ENCODE measurements at regions not wholly inside any gene's neighbourhood (a gene's known extent, or its start where the extent isn't known, plus 50 kb on each side); places are given as distances from the start of the nearest gene placed in this dataset.

GRCh38 chr4:184575306-184575705 lies 73.9 kb downstream of the CASP3 start:
- FAIRE-seq (no peak), DNase-seq (ENCODE audit: insufficient read length, low spot score) (no peak)
- TF ChIP-seq CTCF (IDR thresholded peaks at IDR 0.05; ENCODE audit: insufficient read depth, missing control alignments), result no peak

DNA sequence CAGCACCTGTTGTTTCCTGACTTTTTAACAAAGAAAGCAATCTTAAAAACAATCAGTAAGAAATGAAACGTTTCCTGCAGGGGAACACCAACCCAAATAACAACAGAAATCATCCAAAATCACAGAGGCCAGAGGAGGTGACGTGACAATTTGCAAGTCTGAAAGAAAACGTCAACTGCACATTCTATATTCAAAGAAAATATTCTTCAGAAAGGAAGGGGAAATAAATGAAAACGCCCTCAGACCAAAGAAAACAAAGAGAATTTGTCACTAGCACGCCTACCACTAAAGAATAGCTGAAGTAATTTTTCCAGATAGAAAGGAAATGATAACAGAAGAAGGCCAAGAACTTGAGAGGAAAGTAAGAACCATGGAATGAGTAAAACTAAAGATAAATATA lies 74.4 kb downstream of the CASP3 start:
- FAIRE-seq (no peak), DNase-seq (ENCODE audit: insufficient read length, low spot score) (no peak)
- no peak for TF ChIP-seq CTCF (IDR thresholded peaks at IDR 0.05; ENCODE audit: insufficient read depth, missing control alignments)

DNA sequence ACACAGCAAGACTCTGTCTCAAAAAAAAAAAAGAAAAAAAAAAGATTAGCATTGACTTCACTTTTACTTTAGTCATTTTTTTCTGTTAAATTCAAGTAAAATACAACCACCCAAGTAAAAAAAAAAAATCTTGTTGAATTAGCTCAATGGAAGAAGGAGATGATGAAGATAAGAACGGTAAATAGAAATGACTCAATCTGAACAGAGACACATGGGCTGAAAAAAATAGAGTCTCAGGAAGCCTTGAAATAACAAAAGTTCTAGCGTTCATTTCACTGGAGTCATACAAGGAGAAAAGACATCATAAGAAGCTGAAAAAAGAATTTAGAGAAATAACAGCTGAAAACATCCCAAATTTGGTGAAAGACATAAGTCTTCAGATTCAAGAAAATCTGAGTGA lies 75.5 kb downstream of the CASP3 start:
- no peak for DNase-seq (ENCODE audit: insufficient read length, low spot score)
- FAIRE-seq, result no peak
- no peak for TF ChIP-seq CTCF (IDR thresholded peaks at IDR 0.05; ENCODE audit: insufficient read depth, missing control alignments)

DNA sequence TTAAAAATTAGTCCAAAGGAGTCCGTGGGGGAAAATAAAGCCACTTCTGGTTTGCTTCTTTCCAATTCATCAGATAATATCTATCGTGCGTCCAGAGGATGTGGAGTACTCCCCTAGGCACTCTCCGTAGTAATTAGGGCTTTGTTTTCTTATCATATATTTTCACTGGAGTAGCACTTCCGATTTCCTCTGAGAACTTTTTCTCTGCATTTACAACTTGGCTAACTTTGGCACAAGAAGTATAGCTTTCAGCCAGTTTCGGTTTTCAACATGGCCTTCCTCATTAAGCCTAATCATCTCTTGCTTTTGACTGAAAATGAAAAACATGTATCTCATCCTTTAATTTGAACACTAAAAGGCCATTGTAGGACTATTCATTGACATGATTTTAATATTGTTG lies 80.5 kb downstream of the CASP3 start:
- FAIRE-seq (no peak), DNase-seq (ENCODE audit: insufficient read length, low spot score) (no peak)
- TF ChIP-seq CTCF (IDR thresholded peaks at IDR 0.05; ENCODE audit: insufficient read depth, missing control alignments), result no peak

GRCh38 chr4:184563621-184564020 lies 85.6 kb downstream of the CASP3 start:
- no peak for TF ChIP-seq CTCF (IDR thresholded peaks at IDR 0.05; ENCODE audit: insufficient read depth, missing control alignments)
- FAIRE-seq (no peak), DNase-seq (ENCODE audit: insufficient read length, low spot score) (no peak)

GRCh38 chr4:184558996-184559395 lies 84.6 kb upstream of the IRF2 start:
- no peak for TF ChIP-seq CTCF (IDR thresholded peaks at IDR 0.05; ENCODE audit: insufficient read depth, missing control alignments)
- FAIRE-seq (no peak), DNase-seq (ENCODE audit: insufficient read length, low spot score) (no peak)

GRCh38 chr4:184553891-184554290 lies 79.5 kb upstream of the IRF2 start:
- TF ChIP-seq CTCF (IDR thresholded peaks at IDR 0.05; ENCODE audit: insufficient read depth, missing control alignments), result no peak
- FAIRE-seq (no peak), DNase-seq (ENCODE audit: insufficient read length, low spot score) (no peak)

Data from D721Med (cell line).